CD4-positive, CD25-positive, alpha-beta regulatory T cell (primary cell): ENCODE measurements at regions not wholly inside any gene's neighbourhood (a gene's known extent, or its start where the extent isn't known, plus 50 kb on each side); places are given as distances from the start of the nearest gene placed in this dataset.

Source experiments
- ATAC-seq, 2 donors: fragments of 150-1000 bp; cut with Tn5 transposase; one replicate each; pipeline ENCODE4 v1.10.0; 2021; ENCODE audit warnings: low read depth in 2 of 2, moderate number of reproducible peaks in 2 of 2, moderate library complexity in 1 of 2
- DNase-seq, 3 donors: peaks; one replicate each; pipeline versions ENCODE4 v3.0.0 to v3.0.0-alpha.2; 2012 to 2022; ENCODE audit warnings: mixed read lengths in 1 of 3
- H3K27ac ChIP-seq: one replicate; pipeline ENCODE4 v1.7.0; 2013; ENCODE audit warnings: mild to moderate bottlenecking, low read length; ENCODE audit not compliant: insufficient read depth, poor library complexity, severe bottlenecking
- H3K27me3 ChIP-seq: one replicate; pipeline ENCODE4 v1.7.0; 2013; ENCODE audit warnings: low read length; ENCODE audit not compliant: control insufficient read depth, insufficient read depth
- H3K36me3 ChIP-seq: one replicate; pipeline ENCODE4 v1.7.0; 2013; ENCODE audit warnings: mild to moderate bottlenecking, low read length, moderate library complexity; ENCODE audit not compliant: control insufficient read depth, insufficient read depth
- H3K4me1 ChIP-seq: 2 replicates; pipeline ENCODE4 v1.7.0; 2013; ENCODE audit warnings: mild to moderate bottlenecking, low read length; ENCODE audit not compliant: insufficient read depth, control insufficient read depth, poor library complexity, severe bottlenecking
- H3K4me3 ChIP-seq: one replicate; pipeline ENCODE4 v1.7.0; 2013; ENCODE audit warnings: low read depth, mild to moderate bottlenecking, low read length, moderate library complexity
- H3K9me3 ChIP-seq, 2 experiments: 1 replicate in 1 of 2; 2 replicates in 1 of 2; pipeline ENCODE4 v1.7.0; 2013; ENCODE audit warnings: low read length in 2 of 2, mild to moderate bottlenecking in 1 of 2, moderate library complexity in 1 of 2; ENCODE audit not compliant: control insufficient read depth in 2 of 2
- H3K27ac Mint-ChIP-seq, 3 donors: one replicate each; pipeline ENCODE4 v1.8.0; 2020 to 2022; ENCODE audit warnings: mild to moderate bottlenecking in 3 of 3, mixed read lengths in 3 of 3, moderate library complexity in 2 of 3
- H3K27me3 Mint-ChIP-seq: one replicate; pipeline ENCODE4 v1.8.0; 2022; ENCODE audit warnings: mild to moderate bottlenecking, mixed read lengths
- H3K36me3 Mint-ChIP-seq: one replicate; pipeline ENCODE4 v1.8.0; 2020; ENCODE audit warnings: mixed read lengths
- H3K4me1 Mint-ChIP-seq, 4 donors: one replicate each; pipeline ENCODE4 v1.8.0; 2020 to 2022; ENCODE audit warnings: mixed read lengths in 4 of 4, mild to moderate bottlenecking in 1 of 4
- H3K4me3 Mint-ChIP-seq, 4 donors: one replicate each; pipeline ENCODE4 v1.8.0; 2020 to 2022; ENCODE audit warnings: mild to moderate bottlenecking in 4 of 4, mixed read lengths in 4 of 4, moderate library complexity in 3 of 4
- H3K9me3 Mint-ChIP-seq, 7 donors: one replicate each; pipeline ENCODE4 v1.8.0; 2020 to 2022; ENCODE audit warnings: mixed read lengths in 7 of 7, mild to moderate bottlenecking in 3 of 7, moderate library complexity in 2 of 7

DNA sequence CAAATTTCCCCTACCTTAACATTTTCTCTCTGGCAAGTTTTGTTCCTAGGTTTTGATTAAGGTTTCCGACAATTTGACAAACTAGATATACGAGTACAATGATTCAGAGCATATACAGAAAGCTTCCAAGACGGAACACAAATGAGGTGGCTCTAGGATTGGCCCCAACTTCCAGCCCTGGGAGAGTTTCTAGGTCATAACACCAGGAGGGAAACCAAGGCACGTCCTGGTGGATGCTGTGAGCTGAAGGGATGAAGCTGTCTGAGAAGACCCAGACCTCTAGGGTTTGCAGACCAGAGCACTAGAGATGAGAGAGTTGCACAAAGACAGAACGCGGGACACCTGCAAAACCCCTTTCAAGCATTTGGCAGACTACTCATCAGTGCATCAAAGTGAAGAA is 51.5 kb upstream of the CAND1 start:
- Histone ChIP-seq H3K27ac (no peak overlapping the region), H3K4me1 (no peaks in the 10 kb centered on the region), H3K36me3 (no peaks in the 10 kb centered on the region), H3K4me3 (no peak overlapping the region), H3K27me3 (peaks cover 3% of the 10 kb centered on the region), H3K9me3 (no peaks in the 10 kb centered on the region)
- Mint-ChIP-seq H3K36me3 (no peaks in the 10 kb centered on the region), H3K27ac (no peak overlapping the region), H3K27me3 (peaks cover 27% of the 10 kb centered on the region), H3K9me3 (no peaks in the 10 kb centered on the region), H3K4me3 (no peak overlapping the region), H3K4me1 (no peaks in the 10 kb centered on the region)
- DNase-seq (no peak), ATAC-seq (no peak)
